GM23338 (cell line): ENCODE measurements at regions not wholly inside any gene's neighbourhood (a gene's known extent, or its start where the extent isn't known, plus 50 kb on each side); places are given as distances from the start of the nearest gene placed in this dataset.

Experiments
- ATAC-seq: fragments of 200-7000 bp; cut with Tn5 transposase; 3 replicates; pipeline ENCODE4 v1.9.1; 2020
- DNase-seq: peaks from one replicate; pipeline ENCODE4 v3.0.0-alpha.2; 2015; ENCODE audit warnings: low spot score
- H2AFZ ChIP-seq: fragments of 200-600 bp; sonication (generic); 2 replicates; pipeline ENCODE4 v1.8.0; 2016; ENCODE audit warnings: antibody characterized with exemption, mild to moderate bottlenecking, moderate library complexity
- H3F3A ChIP-seq: fragments of 200-600 bp; sonication (generic); replicated peaks from 2 replicates; pipeline ENCODE4 v1.8.0; 2017; ENCODE audit warnings: antibody characterized with exemption, mixed run types, low read depth
- H3K27ac ChIP-seq: fragments of 200-600 bp; sonication (generic); 2 replicates; pipeline ENCODE4 v1.6.1; 2016; ENCODE audit warnings: low read depth
- H3K27me3 ChIP-seq: fragments of 200-600 bp; sonication (generic); 2 replicates; pipeline ENCODE4 v1.8.0; 2016; ENCODE audit warnings: mild to moderate bottlenecking, mixed run types, moderate library complexity; ENCODE audit not compliant: insufficient read depth
- H3K36me3 ChIP-seq: fragments of 200-600 bp; sonication (generic); 2 replicates; pipeline ENCODE4 v1.8.0; 2016; ENCODE audit warnings: mild to moderate bottlenecking; ENCODE audit not compliant: insufficient read depth
- H3K4me1 ChIP-seq: fragments of 200-600 bp; sonication (generic); 2 replicates; pipeline ENCODE4 v1.8.0; 2016; ENCODE audit warnings: mild to moderate bottlenecking, moderate library complexity; ENCODE audit not compliant: insufficient read depth
- H3K4me2 ChIP-seq: fragments of 200-600 bp; sonication (generic); 2 replicates; pipeline ENCODE4 v1.7.1; 2017; ENCODE audit warnings: mixed run types
- H3K4me3 ChIP-seq: fragments of 200-600 bp; sonication (generic); 2 replicates; pipeline ENCODE4 v1.6.1; 2016; ENCODE audit warnings: mixed run types
- H3K79me2 ChIP-seq: fragments of 200-600 bp; sonication (generic); replicated peaks from 2 replicates; pipeline ENCODE4 v1.8.0; 2017; ENCODE audit warnings: mild to moderate bottlenecking; ENCODE audit not compliant: insufficient read depth
- H3K9me2 ChIP-seq: fragments of 200-600 bp; sonication (generic); 2 replicates; pipeline ENCODE4 v1.8.0; 2017; ENCODE audit not compliant: insufficient read depth
- H4K20me1 ChIP-seq: fragments of 200-600 bp; sonication (generic); replicated peaks from 2 replicates; pipeline ENCODE4 v1.8.0; 2017; ENCODE audit warnings: mild to moderate bottlenecking; ENCODE audit not compliant: insufficient read depth
- H3K27ac Mint-ChIP-seq: 2 replicates; pipeline ENCODE4 v1.8.0; 2020; ENCODE audit warnings: inconsistent platforms, mild to moderate bottlenecking, moderate library complexity, mixed read lengths
- H3K27me3 Mint-ChIP-seq: 3 replicates; pipeline ENCODE4 v1.8.0; 2022; ENCODE audit warnings: low read depth, mild to moderate bottlenecking, moderate library complexity, mixed read lengths, inconsistent platforms; ENCODE audit not compliant: insufficient read depth, poor library complexity
- H3K36me3 Mint-ChIP-seq: 3 replicates; pipeline ENCODE4 v1.8.0; 2021; ENCODE audit warnings: low read depth, mild to moderate bottlenecking, inconsistent platforms, moderate library complexity, mixed read lengths
- H3K4me1 Mint-ChIP-seq: 3 replicates; pipeline ENCODE4 v1.8.0; 2020; ENCODE audit warnings: mild to moderate bottlenecking, inconsistent platforms, mixed read lengths
- H3K4me3 Mint-ChIP-seq: 3 replicates; pipeline ENCODE4 v1.8.0; 2021; ENCODE audit warnings: moderate library complexity, mild to moderate bottlenecking, inconsistent platforms, mixed read lengths
- H3K9me3 Mint-ChIP-seq: 3 replicates; pipeline ENCODE4 v1.8.0; 2020; ENCODE audit warnings: moderate library complexity, mild to moderate bottlenecking, inconsistent platforms, mixed read lengths
- CREB1 ChIP-seq: fragments of 250-450 bp; sonication (Bioruptor Pico); IDR thresholded peaks from 2 replicates; pipeline ENCODE4 v1.5.0; 2020; ENCODE audit warnings: low read depth, mild to moderate bottlenecking, moderate library complexity
- EZH2phosphoT487 ChIP-seq: fragments of 200-600 bp; sonication (generic); IDR thresholded peaks from one replicate; pipeline ENCODE4 v1.8.1; 2018; ENCODE audit warnings: antibody characterized with exemption; ENCODE audit not compliant: unreplicated experiment
- JUNB ChIP-seq: IDR thresholded peaks from one replicate; pipeline ENCODE4 v1.6.1; 2016; ENCODE audit warnings: antibody characterized with exemption; ENCODE audit not compliant: unreplicated experiment
- NANOG ChIP-seq: IDR thresholded peaks from 2 replicates; pipeline ENCODE4 v1.6.1; 2016; ENCODE audit warnings: antibody characterized with exemption, borderline replicate concordance
- POLR2AphosphoS5 ChIP-seq: IDR thresholded peaks from 2 replicates; pipeline ENCODE4 v1.6.1; 2016; ENCODE audit warnings: antibody characterized with exemption, low read depth
- STAT1 ChIP-seq: IDR thresholded peaks from one replicate; pipeline ENCODE4 v1.6.1; 2016; ENCODE audit warnings: antibody characterized with exemption; ENCODE audit not compliant: unreplicated experiment
- ZNF114 ChIP-seq: fragments of 250-450 bp; sonication (Bioruptor Pico); IDR thresholded peaks from 2 replicates; pipeline ENCODE4 v1.5.0; 2020; ENCODE audit warnings: mild to moderate bottlenecking, moderate library complexity
- TF ChIP-seq, protein P1 (sequence below), 2 experiments: fragments of 200-600 bp in 1 of 2; sonication (generic) in 1 of 2; conservative IDR thresholded peaks; 2 replicates each; pipeline versions ENCODE4 v1.5.1 to v1.6.1; 2016 to 2017; ENCODE audit warnings: antibody characterized with exemption in 2 of 2, low read depth in 2 of 2, mild to moderate bottlenecking in 2 of 2, moderate library complexity in 1 of 2
- TF ChIP-seq, protein P2 (sequence below): IDR thresholded peaks from one replicate; pipeline ENCODE4 v1.6.1; 2018; ENCODE audit warnings: antibody characterized with exemption; ENCODE audit not compliant: unreplicated experiment
- TF ChIP-seq, protein P3 (sequence below): fragments of 250-450 bp; sonication (Bioruptor Pico); IDR thresholded peaks from 2 replicates; pipeline ENCODE4 v1.5.0; 2020; ENCODE audit warnings: mild to moderate bottlenecking, moderate library complexity
- TF ChIP-seq, protein P4 (sequence below): IDR thresholded peaks from 2 replicates; pipeline ENCODE4 v1.6.1; 2016; ENCODE audit warnings: antibody characterized with exemption

DNA sequence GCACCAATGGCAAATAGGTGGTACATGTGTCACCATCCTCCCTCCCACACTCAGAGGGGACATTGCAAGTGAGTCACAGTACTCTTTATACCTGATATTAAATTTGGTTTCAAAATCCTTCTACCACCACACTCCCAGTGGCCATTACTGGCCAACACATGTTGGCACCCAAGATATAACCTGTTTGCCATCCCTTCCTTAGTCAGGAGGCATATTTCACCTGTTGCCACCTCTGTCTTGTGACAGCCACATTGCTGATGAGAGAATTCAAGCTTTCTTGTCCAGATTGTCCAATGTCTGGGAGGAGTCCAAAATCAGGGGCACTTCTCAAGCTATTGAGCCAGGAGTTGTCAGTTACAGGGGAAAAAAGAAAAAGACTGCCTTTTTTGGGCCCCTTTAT is 80.2 kb upstream of the WWC1 start (continued):
- TF ChIP-seq, protein P1, sequence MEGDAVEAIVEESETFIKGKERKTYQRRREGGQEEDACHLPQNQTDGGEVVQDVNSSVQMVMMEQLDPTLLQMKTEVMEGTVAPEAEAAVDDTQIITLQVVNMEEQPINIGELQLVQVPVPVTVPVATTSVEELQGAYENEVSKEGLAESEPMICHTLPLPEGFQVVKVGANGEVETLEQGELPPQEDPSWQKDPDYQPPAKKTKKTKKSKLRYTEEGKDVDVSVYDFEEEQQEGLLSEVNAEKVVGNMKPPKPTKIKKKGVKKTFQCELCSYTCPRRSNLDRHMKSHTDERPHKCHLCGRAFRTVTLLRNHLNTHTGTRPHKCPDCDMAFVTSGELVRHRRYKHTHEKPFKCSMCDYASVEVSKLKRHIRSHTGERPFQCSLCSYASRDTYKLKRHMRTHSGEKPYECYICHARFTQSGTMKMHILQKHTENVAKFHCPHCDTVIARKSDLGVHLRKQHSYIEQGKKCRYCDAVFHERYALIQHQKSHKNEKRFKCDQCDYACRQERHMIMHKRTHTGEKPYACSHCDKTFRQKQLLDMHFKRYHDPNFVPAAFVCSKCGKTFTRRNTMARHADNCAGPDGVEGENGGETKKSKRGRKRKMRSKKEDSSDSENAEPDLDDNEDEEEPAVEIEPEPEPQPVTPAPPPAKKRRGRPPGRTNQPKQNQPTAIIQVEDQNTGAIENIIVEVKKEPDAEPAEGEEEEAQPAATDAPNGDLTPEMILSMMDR (conservative IDR thresholded peaks at IDR 0.05; ENCODE audit: low read depth in 2 of 2) = no peak
- no peak for TF ChIP-seq CREB1 (CRISPR knock-in tag)

DNA sequence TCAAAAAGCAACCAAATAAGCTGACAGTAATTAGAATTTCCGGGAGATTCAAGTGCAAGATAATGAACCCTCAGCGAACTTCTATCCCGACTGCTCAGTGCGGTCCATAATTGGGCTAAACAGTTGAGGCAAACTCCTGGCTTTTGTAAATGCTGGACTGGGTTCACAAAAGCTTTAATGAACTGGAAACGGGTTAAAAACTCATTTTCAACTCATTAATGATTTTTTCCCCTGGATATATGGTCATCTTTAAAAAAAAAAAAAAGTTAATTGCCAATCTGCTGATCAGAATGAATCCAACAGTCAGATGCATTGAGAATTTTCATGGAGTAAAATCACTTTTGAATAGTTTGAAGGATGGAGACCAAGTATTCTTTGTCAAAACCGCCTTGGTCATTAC is 79.5 kb upstream of the WWC1 start:
- H3K27ac Mint-ChIP-seq = no peak overlapping the region
- no peak overlapping the region for H3K4me3 Mint-ChIP-seq
- no peak overlapping the region for H3K4me2 ChIP-seq
- H3K27ac ChIP-seq = no peak overlapping the region
- no peaks in the 10 kb centered on the region for H4K20me1 ChIP-seq
- DNase-seq (no peak), ATAC-seq (no peak)
- H2AFZ ChIP-seq = no peak overlapping the region
- no peaks in the 10 kb centered on the region for H3K9me3 Mint-ChIP-seq
- H3K9me2 ChIP-seq = no peaks in the 10 kb centered on the region; the same call in 1 of the 2 replicates
- H3K36me3 ChIP-seq = no peaks in the 10 kb centered on the region
- H3F3A ChIP-seq = no peaks in the 10 kb centered on the region
- H3K27me3 Mint-ChIP-seq = peaks cover 11% of the 10 kb centered on the region
- no peak overlapping the region for H3K4me3 ChIP-seq
- peaks cover 14% of the 10 kb centered on the region for H3K4me1 ChIP-seq
- H3K79me2 ChIP-seq = no peaks in the 10 kb centered on the region
- H3K27me3 ChIP-seq = no peaks in the 10 kb centered on the region
- no peaks in the 10 kb centered on the region for H3K36me3 Mint-ChIP-seq
- peaks cover 26% of the 10 kb centered on the region for H3K4me1 Mint-ChIP-seq
- TF ChIP-seq STAT1 = no peak
- TF ChIP-seq, protein P1 (conservative IDR thresholded peaks at IDR 0.05; ENCODE audit: low read depth in 2 of 2) = no peak
- TF ChIP-seq, protein P2, sequence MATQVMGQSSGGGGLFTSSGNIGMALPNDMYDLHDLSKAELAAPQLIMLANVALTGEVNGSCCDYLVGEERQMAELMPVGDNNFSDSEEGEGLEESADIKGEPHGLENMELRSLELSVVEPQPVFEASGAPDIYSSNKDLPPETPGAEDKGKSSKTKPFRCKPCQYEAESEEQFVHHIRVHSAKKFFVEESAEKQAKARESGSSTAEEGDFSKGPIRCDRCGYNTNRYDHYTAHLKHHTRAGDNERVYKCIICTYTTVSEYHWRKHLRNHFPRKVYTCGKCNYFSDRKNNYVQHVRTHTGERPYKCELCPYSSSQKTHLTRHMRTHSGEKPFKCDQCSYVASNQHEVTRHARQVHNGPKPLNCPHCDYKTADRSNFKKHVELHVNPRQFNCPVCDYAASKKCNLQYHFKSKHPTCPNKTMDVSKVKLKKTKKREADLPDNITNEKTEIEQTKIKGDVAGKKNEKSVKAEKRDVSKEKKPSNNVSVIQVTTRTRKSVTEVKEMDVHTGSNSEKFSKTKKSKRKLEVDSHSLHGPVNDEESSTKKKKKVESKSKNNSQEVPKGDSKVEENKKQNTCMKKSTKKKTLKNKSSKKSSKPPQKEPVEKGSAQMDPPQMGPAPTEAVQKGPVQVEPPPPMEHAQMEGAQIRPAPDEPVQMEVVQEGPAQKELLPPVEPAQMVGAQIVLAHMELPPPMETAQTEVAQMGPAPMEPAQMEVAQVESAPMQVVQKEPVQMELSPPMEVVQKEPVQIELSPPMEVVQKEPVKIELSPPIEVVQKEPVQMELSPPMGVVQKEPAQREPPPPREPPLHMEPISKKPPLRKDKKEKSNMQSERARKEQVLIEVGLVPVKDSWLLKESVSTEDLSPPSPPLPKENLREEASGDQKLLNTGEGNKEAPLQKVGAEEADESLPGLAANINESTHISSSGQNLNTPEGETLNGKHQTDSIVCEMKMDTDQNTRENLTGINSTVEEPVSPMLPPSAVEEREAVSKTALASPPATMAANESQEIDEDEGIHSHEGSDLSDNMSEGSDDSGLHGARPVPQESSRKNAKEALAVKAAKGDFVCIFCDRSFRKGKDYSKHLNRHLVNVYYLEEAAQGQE = no peak
- no peak for TF ChIP-seq NANOG
- TF ChIP-seq EZH2phosphoT487 = no peak
- TF ChIP-seq CREB1 (CRISPR knock-in tag) = no peak
- TF ChIP-seq POLR2AphosphoS5 = no peak
- TF ChIP-seq, protein P3, sequence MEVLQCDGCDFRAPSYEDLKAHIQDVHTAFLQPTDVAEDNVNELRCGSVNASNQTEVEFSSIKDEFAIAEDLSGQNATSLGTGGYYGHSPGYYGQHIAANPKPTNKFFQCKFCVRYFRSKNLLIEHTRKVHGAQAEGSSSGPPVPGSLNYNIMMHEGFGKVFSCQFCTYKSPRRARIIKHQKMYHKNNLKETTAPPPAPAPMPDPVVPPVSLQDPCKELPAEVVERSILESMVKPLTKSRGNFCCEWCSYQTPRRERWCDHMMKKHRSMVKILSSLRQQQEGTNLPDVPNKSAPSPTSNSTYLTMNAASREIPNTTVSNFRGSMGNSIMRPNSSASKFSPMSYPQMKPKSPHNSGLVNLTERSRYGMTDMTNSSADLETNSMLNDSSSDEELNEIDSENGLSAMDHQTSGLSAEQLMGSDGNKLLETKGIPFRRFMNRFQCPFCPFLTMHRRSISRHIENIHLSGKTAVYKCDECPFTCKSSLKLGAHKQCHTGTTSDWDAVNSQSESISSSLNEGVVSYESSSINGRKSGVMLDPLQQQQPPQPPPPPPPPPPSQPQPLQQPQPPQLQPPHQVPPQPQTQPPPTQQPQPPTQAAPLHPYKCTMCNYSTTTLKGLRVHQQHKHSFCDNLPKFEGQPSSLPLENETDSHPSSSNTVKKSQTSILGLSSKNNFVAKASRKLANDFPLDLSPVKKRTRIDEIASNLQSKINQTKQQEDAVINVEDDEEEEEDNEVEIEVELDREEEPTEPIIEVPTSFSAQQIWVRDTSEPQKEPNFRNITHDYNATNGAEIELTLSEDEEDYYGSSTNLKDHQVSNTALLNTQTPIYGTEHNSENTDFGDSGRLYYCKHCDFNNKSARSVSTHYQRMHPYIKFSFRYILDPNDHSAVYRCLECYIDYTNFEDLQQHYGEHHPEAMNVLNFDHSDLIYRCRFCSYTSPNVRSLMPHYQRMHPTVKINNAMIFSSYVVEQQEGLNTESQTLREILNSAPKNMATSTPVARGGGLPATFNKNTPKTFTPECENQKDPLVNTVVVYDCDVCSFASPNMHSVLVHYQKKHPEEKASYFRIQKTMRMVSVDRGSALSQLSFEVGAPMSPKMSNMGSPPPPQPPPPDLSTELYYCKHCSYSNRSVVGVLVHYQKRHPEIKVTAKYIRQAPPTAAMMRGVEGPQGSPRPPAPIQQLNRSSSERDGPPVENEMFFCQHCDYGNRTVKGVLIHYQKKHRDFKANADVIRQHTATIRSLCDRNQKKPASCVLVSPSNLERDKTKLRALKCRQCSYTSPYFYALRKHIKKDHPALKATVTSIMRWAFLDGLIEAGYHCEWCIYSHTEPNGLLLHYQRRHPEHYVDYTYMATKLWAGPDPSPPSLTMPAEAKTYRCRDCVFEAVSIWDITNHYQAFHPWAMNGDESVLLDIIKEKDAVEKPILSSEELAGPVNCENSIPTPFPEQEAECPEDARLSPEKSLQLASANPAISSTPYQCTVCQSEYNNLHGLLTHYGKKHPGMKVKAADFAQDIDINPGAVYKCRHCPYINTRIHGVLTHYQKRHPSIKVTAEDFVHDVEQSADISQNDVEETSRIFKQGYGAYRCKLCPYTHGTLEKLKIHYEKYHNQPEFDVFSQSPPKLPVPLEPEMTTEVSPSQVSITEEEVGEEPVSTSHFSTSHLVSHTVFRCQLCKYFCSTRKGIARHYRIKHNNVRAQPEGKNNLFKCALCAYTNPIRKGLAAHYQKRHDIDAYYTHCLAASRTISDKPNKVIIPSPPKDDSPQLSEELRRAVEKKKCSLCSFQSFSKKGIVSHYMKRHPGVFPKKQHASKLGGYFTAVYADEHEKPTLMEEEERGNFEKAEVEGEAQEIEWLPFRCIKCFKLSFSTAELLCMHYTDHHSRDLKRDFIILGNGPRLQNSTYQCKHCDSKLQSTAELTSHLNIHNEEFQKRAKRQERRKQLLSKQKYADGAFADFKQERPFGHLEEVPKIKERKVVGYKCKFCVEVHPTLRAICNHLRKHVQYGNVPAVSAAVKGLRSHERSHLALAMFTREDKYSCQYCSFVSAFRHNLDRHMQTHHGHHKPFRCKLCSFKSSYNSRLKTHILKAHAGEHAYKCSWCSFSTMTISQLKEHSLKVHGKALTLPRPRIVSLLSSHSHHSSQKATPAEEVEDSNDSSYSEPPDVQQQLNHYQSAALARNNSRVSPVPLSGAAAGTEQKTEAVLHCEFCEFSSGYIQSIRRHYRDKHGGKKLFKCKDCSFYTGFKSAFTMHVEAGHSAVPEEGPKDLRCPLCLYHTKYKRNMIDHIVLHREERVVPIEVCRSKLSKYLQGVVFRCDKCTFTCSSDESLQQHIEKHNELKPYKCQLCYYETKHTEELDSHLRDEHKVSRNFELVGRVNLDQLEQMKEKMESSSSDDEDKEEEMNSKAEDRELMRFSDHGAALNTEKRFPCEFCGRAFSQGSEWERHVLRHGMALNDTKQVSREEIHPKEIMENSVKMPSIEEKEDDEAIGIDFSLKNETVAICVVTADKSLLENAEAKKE (CRISPR knock-in tag) = no peak
- TF ChIP-seq, protein P4, sequence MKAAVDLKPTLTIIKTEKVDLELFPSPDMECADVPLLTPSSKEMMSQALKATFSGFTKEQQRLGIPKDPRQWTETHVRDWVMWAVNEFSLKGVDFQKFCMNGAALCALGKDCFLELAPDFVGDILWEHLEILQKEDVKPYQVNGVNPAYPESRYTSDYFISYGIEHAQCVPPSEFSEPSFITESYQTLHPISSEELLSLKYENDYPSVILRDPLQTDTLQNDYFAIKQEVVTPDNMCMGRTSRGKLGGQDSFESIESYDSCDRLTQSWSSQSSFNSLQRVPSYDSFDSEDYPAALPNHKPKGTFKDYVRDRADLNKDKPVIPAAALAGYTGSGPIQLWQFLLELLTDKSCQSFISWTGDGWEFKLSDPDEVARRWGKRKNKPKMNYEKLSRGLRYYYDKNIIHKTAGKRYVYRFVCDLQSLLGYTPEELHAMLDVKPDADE = no peak
- TF ChIP-seq ZNF114 = no peak
- no peak for TF ChIP-seq JUNB
